ENCODE measurements at regions not wholly inside any gene's neighbourhood (a gene's known extent, or its start where the extent isn't known, plus 50 kb on each side); places are given as distances from the start of the nearest gene placed in this dataset.

DNA sequence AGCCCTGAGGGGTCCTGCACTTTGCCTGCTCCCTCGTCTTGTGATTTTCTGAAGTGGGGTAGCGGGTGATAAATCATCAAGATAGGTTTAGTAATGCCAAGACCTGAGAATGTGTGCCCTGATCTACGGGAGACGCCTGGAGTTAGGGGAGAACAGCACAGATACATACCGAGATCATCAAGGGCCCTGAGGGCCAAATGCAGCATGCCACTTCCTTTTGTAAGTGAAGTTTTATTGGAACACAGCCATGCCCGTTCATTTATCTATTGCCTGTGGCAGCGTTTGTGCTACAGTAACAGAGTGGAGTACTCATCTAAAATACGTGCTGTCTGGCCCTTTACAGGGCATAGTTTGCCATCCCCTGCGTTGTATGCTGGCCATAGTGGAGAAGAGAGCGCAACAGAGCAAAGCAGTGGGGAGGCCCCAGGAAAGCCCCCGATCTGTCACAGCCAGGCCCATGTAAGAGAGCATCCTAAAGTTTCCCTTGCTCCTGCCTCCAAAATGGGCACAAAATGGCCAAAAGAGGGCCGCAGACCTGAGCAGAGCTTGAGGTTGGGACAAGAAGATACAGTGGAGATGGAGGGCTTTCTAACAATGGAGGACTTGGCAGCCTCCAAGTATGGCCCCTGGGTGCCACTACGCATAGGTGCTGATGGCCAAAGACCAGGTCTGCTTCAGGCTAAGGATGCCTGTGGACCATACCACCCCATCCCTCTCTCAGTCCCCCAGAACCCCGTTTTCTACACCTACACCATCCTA lies 167.0 kb downstream of the SMIM20 start:
- intact Hi-C loops (cut with DNase I), result loop anchor here (5.0 kb wide), 1 partner anchor 241 kb away; the partner anchor contains the start of gene RBPJ
- Histone ChIP-seq H3K9me3 (no peaks in the 10 kb centered on the region), H3K4me1 (peaks cover 21% of the 10 kb centered on the region), H3K4me3 (no peak overlapping the region), H3K27ac (no peak overlapping the region), H3K36me3 (no peaks in the 10 kb centered on the region), H3K27me3 (no peaks in the 10 kb centered on the region)
- TF ChIP-seq, protein P1, sequence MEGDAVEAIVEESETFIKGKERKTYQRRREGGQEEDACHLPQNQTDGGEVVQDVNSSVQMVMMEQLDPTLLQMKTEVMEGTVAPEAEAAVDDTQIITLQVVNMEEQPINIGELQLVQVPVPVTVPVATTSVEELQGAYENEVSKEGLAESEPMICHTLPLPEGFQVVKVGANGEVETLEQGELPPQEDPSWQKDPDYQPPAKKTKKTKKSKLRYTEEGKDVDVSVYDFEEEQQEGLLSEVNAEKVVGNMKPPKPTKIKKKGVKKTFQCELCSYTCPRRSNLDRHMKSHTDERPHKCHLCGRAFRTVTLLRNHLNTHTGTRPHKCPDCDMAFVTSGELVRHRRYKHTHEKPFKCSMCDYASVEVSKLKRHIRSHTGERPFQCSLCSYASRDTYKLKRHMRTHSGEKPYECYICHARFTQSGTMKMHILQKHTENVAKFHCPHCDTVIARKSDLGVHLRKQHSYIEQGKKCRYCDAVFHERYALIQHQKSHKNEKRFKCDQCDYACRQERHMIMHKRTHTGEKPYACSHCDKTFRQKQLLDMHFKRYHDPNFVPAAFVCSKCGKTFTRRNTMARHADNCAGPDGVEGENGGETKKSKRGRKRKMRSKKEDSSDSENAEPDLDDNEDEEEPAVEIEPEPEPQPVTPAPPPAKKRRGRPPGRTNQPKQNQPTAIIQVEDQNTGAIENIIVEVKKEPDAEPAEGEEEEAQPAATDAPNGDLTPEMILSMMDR (IDR thresholded peaks at IDR 0.05), result no peak
- TF ChIP-seq POLR2A (IDR thresholded peaks at IDR 0.05), result no peak
- TF ChIP-seq POLR2AphosphoS5 (IDR thresholded peaks at IDR 0.05; ENCODE audit: insufficient read depth in 1 of 2, low read depth in 1 of 2), result no peak
- no peak for DNase-seq (ENCODE audit: extremely low spot score in 2 of 2)

DNA sequence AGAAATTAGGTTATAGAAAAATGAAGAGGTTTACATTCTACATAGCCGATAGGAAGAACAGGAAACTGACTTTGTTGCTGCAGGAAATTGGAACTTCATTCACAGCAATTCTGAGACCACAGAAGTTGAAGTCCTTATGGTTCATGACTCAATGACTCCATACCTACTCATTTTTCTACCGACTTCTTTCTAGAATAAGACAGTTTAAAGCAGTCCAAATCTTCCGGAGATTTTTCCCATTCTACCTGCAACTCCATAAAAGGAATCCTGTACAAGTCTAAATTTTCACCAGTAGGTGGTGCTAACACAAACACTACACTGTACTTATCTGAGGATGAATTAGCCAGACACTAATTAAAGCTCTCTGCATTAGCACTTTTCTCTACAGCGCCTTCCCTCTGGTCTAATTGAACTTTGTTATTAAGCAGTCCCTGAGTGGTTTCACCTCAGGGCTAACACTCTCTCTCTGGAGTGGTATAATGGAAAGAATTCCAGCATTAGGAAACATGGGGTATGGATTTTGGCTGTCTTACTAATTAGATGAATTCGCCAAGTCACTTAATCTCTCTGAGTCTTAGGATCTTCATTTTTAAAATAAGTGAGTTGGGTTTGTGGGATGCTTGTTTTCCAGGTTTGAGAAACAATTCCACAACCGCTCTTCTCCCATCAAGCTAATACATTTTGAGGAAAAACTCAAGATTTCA lies 167.9 kb downstream of the SMIM20 start:
- intact Hi-C loops (cut with DNase I), result loop anchor here (5.0 kb wide), 1 partner anchor 240 kb away; the partner anchor contains the start of gene RBPJ
- Histone ChIP-seq H3K9me3 (no peaks in the 10 kb centered on the region), H3K27ac (no peak overlapping the region), H3K36me3 (no peaks in the 10 kb centered on the region), H3K4me3 (no peak overlapping the region), H3K27me3 (no peaks in the 10 kb centered on the region), H3K4me1 (peaks cover 21% of the 10 kb centered on the region)
- TF ChIP-seq, protein P1 (IDR thresholded peaks at IDR 0.05), result peak; percentile 2 to 55 (median 51)
- TF ChIP-seq POLR2AphosphoS5 (IDR thresholded peaks at IDR 0.05; ENCODE audit: insufficient read depth in 1 of 2, low read depth in 1 of 2), result no peak
- no peak for DNase-seq (ENCODE audit: extremely low spot score in 2 of 2)

DNA sequence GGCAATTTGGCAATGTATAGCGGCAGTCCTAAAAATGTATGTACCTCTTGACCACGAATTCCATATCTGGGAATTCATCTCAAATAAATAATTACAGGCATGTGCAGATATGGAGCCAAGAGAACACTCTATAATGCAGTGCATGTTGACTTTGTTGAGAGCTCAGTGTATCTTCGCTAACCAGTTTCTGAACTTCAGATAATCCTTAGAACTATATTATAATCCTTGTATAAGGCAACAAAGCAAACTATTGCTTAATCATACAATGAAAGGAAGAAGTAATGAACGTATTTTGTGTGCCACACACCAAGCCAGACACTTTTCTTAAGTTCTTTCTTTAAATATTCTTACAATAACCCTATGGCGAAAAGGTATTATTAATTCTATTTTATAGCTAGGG lies 168.5 kb downstream of the SMIM20 start:
- DNase-seq (ENCODE audit: extremely low spot score in 2 of 2), result no peak
- no peak overlapping the region for H3K27ac ChIP-seq
- TF ChIP-seq POLR2A (IDR thresholded peaks at IDR 0.05), result no peak
- TF ChIP-seq, protein P1 (IDR thresholded peaks at IDR 0.05), result no peak
- no peak for TF ChIP-seq POLR2AphosphoS5 (IDR thresholded peaks at IDR 0.05; ENCODE audit: insufficient read depth in 1 of 2, low read depth in 1 of 2)
- peaks cover 23% of the 10 kb centered on the region for H3K4me1 ChIP-seq
- H3K9me3 ChIP-seq, result no peaks in the 10 kb centered on the region
- intact Hi-C loops (cut with DNase I), result loop anchor here (5.0 kb wide), 1 partner anchor 240 kb away; the partner anchor contains the start of gene RBPJ
- H3K36me3 ChIP-seq, result no peaks in the 10 kb centered on the region
- no peaks in the 10 kb centered on the region for H3K27me3 ChIP-seq
- H3K4me3 ChIP-seq, result no peak overlapping the region

DNA sequence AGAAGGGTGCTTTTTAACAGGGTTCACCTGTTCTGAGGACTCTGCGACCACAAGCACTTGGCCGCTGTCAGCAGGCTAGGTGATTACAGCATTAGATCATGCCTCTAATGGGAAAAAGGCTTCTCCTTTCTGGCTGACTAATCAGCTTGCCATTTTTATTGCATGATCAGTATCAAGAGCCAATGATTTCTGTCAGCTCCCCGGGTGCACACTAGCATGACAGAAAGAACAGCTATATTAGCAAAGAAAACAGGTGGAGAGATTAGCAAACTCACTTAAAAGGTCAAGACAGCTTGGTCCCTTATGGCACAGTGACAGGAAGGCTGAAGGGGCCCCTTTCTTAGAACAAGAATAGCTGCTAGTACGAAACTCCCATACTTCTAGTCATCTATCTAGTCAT lies 170.0 kb downstream of the SMIM20 start:
- intact Hi-C loops (cut with DNase I), result loop anchor here (5.0 kb wide), 1 partner anchor 238 kb away; the partner anchor contains the start of gene RBPJ
- TF ChIP-seq, protein P1 (IDR thresholded peaks at IDR 0.05), result no peak
- peak in 1 of 2 donors; percentile 64 for TF ChIP-seq POLR2AphosphoS5 (IDR thresholded peaks at IDR 0.05; ENCODE audit: insufficient read depth in 1 of 2, low read depth in 1 of 2)
- no peaks in the 10 kb centered on the region for H3K27me3 ChIP-seq
- DNase-seq (ENCODE audit: extremely low spot score in 2 of 2), result no peak
- peaks cover 26% of the 10 kb centered on the region for H3K4me1 ChIP-seq
- no peaks in the 10 kb centered on the region for H3K36me3 ChIP-seq
- no peak overlapping the region for H3K27ac ChIP-seq
- no peaks in the 10 kb centered on the region for H3K9me3 ChIP-seq
- no peak overlapping the region for H3K4me3 ChIP-seq

Measured in vagina (tissue), 2 donors.